HEK293 (cell line): ENCODE measurements at regions not wholly inside any gene's neighbourhood (a gene's known extent, or its start where the extent isn't known, plus 50 kb on each side); places are given as distances from the start of the nearest gene placed in this dataset.

Experiments used
- CTCF ChIA-PET: fragments of 350-600 bp; formaldehyde crosslinking; extraction: SDS; loops from one replicate; lab custom pipeline; 2021; ENCODE audit warnings: antibody characterized with exemption; lab: Yijun Ruan, JAX
- POLR2A ChIA-PET: fragments of 300-600 bp; formaldehyde crosslinking; extraction: SDS; loops from one replicate; lab custom pipeline; 2020; ENCODE audit warnings: antibody characterized with exemption, inconsistent platforms; lab: Yijun Ruan, JAX
- H3K27ac ChIP-seq: fragments of 200-500 bp; sonication (Bioruptor generic); 2 replicates; pipeline ENCODE4 v1.5.1; 2014; ENCODE audit warnings: low read depth, low read length, control low read depth, inconsistent platforms; ENCODE audit errors: extremely low read depth
- H3K36me3 ChIP-seq, 2 experiments: fragments of 200-500 bp in 1 of 2; sonication (Bioruptor generic) in 1 of 2; 1 replicate in 1 of 2; 2 replicates in 1 of 2; pipeline ENCODE4 v1.5.1; 2014 to 2017; ENCODE audit warnings: inconsistent platforms in 2 of 2, low read length in 2 of 2; ENCODE audit not compliant: control insufficient read depth in 2 of 2, insufficient read depth in 1 of 2
- H3K4me1 ChIP-seq: fragments of 200-500 bp; sonication (Bioruptor generic); 2 replicates; pipeline ENCODE4 v1.5.1; 2014; ENCODE audit warnings: mild to moderate bottlenecking, low read length, inconsistent platforms; ENCODE audit not compliant: control insufficient read depth, insufficient read depth
- H3K4me3 ChIP-seq: 2 replicates; pipeline ENCODE4 v1.5.1; 2011; ENCODE audit warnings: low read depth, mild to moderate bottlenecking, control low read depth, low read length, moderate library complexity
- H3K9me3 ChIP-seq: fragments of 200-500 bp; sonication (Bioruptor generic); 2 replicates; pipeline ENCODE4 v1.5.1; 2014; ENCODE audit warnings: low read depth, low read length, inconsistent platforms; ENCODE audit not compliant: control insufficient read depth, insufficient read depth
- FEZF1 ChIP-seq: fragments of 450-650 bp; formaldehyde crosslinking; IDR thresholded peaks from 2 replicates; pipeline ENCODE4 v1.5.1; 2016; ENCODE audit warnings: missing biosample characterization, missing genetic modification characterization
- GLI2 ChIP-seq: fragments of 450-650 bp; formaldehyde crosslinking; IDR thresholded peaks from 2 replicates; pipeline ENCODE4; 2017; ENCODE audit warnings: missing biosample characterization, missing genetic modification characterization, low read depth, borderline replicate concordance
- KLF1 ChIP-seq: fragments of 450-650 bp; formaldehyde crosslinking; IDR thresholded peaks from 2 replicates; pipeline ENCODE4 v1.5.1; 2016; ENCODE audit warnings: missing biosample characterization, missing genetic modification characterization
- PBX3 ChIP-seq: sonication (generic); formaldehyde crosslinking; IDR thresholded peaks from 2 replicates; pipeline ENCODE4 v1.8.1; 2022; ENCODE audit warnings: mild to moderate bottlenecking, moderate library complexity, missing genetic modification reagents
- PRDM2 ChIP-seq: fragments of 450-650 bp; formaldehyde crosslinking; IDR thresholded peaks from 2 replicates; pipeline ENCODE4 v1.5.1; 2016; ENCODE audit warnings: missing biosample characterization, missing genetic modification characterization, borderline replicate concordance
- PRDM4 ChIP-seq: fragments of 450-650 bp; formaldehyde crosslinking; IDR thresholded peaks from 2 replicates; pipeline ENCODE4 v1.5.1; 2017; ENCODE audit warnings: missing biosample characterization, missing genetic modification characterization
- ZNF121 ChIP-seq: fragments of 450-650 bp; formaldehyde crosslinking; IDR thresholded peaks from 2 replicates; pipeline ENCODE4 v1.5.1; 2016; ENCODE audit warnings: missing biosample characterization, missing genetic modification characterization
- ZNF132 ChIP-seq: fragments of 450-650 bp; formaldehyde crosslinking; IDR thresholded peaks from 2 replicates; pipeline ENCODE4 v1.5.1; 2017; ENCODE audit warnings: missing biosample characterization, missing genetic modification characterization, borderline replicate concordance
- ZNF138 ChIP-seq: fragments of 450-650 bp; formaldehyde crosslinking; IDR thresholded peaks from 2 replicates; pipeline ENCODE4 v1.5.1; 2016; ENCODE audit warnings: missing biosample characterization, missing genetic modification characterization, borderline replicate concordance
- ZNF202 ChIP-seq: fragments of 450-650 bp; formaldehyde crosslinking; IDR thresholded peaks from 2 replicates; pipeline ENCODE4 v1.5.1; 2016; ENCODE audit warnings: missing biosample characterization, missing genetic modification characterization, borderline replicate concordance
- ZNF248 ChIP-seq: fragments of 450-650 bp; formaldehyde crosslinking; IDR thresholded peaks from 2 replicates; pipeline ENCODE4 v1.5.1; 2017; ENCODE audit warnings: missing biosample characterization, missing genetic modification characterization
- ZNF394 ChIP-seq: fragments of 450-650 bp; formaldehyde crosslinking; IDR thresholded peaks from 2 replicates; pipeline ENCODE4 v1.5.1; 2016; ENCODE audit warnings: missing biosample characterization, missing genetic modification characterization, mild to moderate bottlenecking, moderate library complexity, borderline replicate concordance
- ZNF423 ChIP-seq: fragments of 450-650 bp; formaldehyde crosslinking; IDR thresholded peaks from 2 replicates; pipeline ENCODE4 v1.5.1; 2016; ENCODE audit warnings: missing biosample characterization, missing genetic modification characterization
- ZNF514 ChIP-seq: fragments of 450-650 bp; formaldehyde crosslinking; IDR thresholded peaks from 2 replicates; pipeline ENCODE4 v1.5.1; 2016; ENCODE audit warnings: missing biosample characterization, missing genetic modification characterization
- ZNF624 ChIP-seq: fragments of 450-650 bp; formaldehyde crosslinking; IDR thresholded peaks from 2 replicates; pipeline ENCODE4 v1.5.1; 2017; ENCODE audit warnings: missing biosample characterization, missing genetic modification characterization
- ZNF747 ChIP-seq: fragments of 450-650 bp; formaldehyde crosslinking; IDR thresholded peaks from 2 replicates; pipeline ENCODE4 v1.5.1; 2016; ENCODE audit warnings: missing biosample characterization, missing genetic modification characterization
- ZNF837 ChIP-seq: fragments of 450-650 bp; formaldehyde crosslinking; IDR thresholded peaks from 2 replicates; pipeline ENCODE4 v1.5.1; 2016; ENCODE audit warnings: missing biosample characterization, missing genetic modification characterization
- ZSCAN16 ChIP-seq: fragments of 450-650 bp; formaldehyde crosslinking; IDR thresholded peaks from 2 replicates; pipeline ENCODE4 v1.5.1; 2016; ENCODE audit warnings: missing biosample characterization, missing genetic modification characterization
- TF ChIP-seq, protein P1 (sequence below): fragments of 450-650 bp; formaldehyde crosslinking; IDR thresholded peaks from 2 replicates; pipeline ENCODE4 v1.5.1; 2016; ENCODE audit warnings: missing biosample characterization, missing genetic modification characterization
- TF ChIP-seq, protein P2 (sequence below): fragments of 450-650 bp; formaldehyde crosslinking; IDR thresholded peaks from 2 replicates; pipeline ENCODE4 v1.5.1; 2017; ENCODE audit warnings: missing biosample characterization, mild to moderate bottlenecking, missing genetic modification characterization, moderate library complexity
- TF ChIP-seq, protein P3 (sequence below): fragments of 450-650 bp; formaldehyde crosslinking; IDR thresholded peaks from 2 replicates; pipeline ENCODE4 v1.5.1; 2016; ENCODE audit warnings: missing biosample characterization, missing genetic modification characterization, low read depth

- no peak for TF ChIP-seq PRDM2 (tag by site-specific recombination)
- no peak for TF ChIP-seq ZNF514 (tag by site-specific recombination)
- TF ChIP-seq, protein P1, sequence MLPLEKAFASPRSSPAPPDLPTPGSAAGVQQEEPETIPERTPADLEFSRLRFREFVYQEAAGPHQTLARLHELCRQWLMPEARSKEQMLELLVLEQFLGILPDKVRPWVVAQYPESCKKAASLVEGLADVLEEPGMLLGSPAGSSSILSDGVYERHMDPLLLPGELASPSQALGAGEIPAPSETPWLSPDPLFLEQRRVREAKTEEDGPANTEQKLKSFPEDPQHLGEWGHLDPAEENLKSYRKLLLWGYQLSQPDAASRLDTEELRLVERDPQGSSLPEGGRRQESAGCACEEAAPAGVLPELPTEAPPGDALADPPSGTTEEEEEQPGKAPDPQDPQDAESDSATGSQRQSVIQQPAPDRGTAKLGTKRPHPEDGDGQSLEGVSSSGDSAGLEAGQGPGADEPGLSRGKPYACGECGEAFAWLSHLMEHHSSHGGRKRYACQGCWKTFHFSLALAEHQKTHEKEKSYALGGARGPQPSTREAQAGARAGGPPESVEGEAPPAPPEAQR (tag by site-specific recombination), result no peak
- TF ChIP-seq ZNF132, result no peak
- no peak for TF ChIP-seq ZNF837 (tag by site-specific recombination)
- TF ChIP-seq PRDM4, result 0 out of 2 replicates have a peak, but pooled peaks have one; percentile 31
- peak; percentile 52; the same call in 1 of the 2 replicates for TF ChIP-seq ZNF394
- TF ChIP-seq KLF1 (tag by site-specific recombination), result no peak
- TF ChIP-seq ZNF747 (tag by site-specific recombination), result no peak
- no peak for TF ChIP-seq ZNF248 (tag by site-specific recombination)
Observed at GRCh38 chr7:17130281-17131059, 168.0 kb upstream of the AHR start (continued).

DNA sequence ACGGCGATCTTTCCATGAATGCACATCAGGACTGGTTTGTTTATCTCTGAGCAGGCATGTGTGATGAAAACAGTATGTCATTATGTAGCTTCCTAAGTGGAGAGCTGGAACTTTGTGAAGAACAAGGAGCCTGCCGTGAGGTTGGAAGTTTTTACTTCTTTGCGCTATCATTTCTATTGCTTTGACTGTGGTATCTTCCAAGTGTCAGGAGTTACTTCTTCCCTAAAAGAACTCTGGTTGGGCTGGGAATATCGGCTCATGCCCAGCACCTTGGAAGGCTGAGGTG, 167.4 kb upstream of the AHR start:
- ChIA-PET POLR2A (no interaction called here), CTCF (no interaction called here)
- Histone ChIP-seq H3K9me3 (no peaks in the 10 kb centered on the region), H3K4me1 (peaks cover 12% of the 10 kb centered on the region), H3K4me3 (no peak overlapping the region), H3K36me3 (no peaks in the 10 kb centered on the region), H3K27ac (peak overlapping the region; percentile 50; the same call in 1 of the 2 replicates)
- TF ChIP-seq, protein P2, sequence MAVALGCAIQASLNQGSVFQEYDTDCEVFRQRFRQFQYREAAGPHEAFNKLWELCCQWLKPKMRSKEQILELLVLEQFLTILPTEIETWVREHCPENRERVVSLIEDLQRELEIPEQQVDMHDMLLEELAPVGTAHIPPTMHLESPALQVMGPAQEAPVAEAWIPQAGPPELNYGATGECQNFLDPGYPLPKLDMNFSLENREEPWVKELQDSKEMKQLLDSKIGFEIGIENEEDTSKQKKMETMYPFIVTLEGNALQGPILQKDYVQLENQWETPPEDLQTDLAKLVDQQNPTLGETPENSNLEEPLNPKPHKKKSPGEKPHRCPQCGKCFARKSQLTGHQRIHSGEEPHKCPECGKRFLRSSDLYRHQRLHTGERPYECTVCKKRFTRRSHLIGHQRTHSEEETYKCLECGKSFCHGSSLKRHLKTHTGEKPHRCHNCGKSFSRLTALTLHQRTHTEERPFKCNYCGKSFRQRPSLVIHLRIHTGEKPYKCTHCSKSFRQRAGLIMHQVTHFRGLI (tag by site-specific recombination), result peak; percentile 34; the same call in 1 of the 2 replicates
- no peak for TF ChIP-seq ZNF138 (tag by site-specific recombination)
- no peak for TF ChIP-seq ZSCAN16 (tag by site-specific recombination)
- TF ChIP-seq ZNF624, result no peak
- no peak for TF ChIP-seq PBX3 (CRISPR knock-in tag)
- TF ChIP-seq ZNF202 (tag by site-specific recombination), result no peak
- no peak for TF ChIP-seq GLI2
- TF ChIP-seq FEZF1 (tag by site-specific recombination), result peak; percentile 57; the same call in 1 of the 2 replicates
- TF ChIP-seq, protein P3, sequence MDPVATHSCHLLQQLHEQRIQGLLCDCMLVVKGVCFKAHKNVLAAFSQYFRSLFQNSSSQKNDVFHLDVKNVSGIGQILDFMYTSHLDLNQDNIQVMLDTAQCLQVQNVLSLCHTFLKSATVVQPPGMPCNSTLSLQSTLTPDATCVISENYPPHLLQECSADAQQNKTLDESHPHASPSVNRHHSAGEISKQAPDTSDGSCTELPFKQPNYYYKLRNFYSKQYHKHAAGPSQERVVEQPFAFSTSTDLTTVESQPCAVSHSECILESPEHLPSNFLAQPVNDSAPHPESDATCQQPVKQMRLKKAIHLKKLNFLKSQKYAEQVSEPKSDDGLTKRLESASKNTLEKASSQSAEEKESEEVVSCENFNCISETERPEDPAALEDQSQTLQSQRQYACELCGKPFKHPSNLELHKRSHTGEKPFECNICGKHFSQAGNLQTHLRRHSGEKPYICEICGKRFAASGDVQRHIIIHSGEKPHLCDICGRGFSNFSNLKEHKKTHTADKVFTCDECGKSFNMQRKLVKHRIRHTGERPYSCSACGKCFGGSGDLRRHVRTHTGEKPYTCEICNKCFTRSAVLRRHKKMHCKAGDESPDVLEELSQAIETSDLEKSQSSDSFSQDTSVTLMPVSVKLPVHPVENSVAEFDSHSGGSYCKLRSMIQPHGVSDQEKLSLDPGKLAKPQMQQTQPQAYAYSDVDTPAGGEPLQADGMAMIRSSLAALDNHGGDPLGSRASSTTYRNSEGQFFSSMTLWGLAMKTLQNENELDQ (tag by site-specific recombination), result no peak
- TF ChIP-seq ZNF121 (tag by site-specific recombination), result no peak
- TF ChIP-seq ZNF423 (tag by site-specific recombination), result no peak
